Suppressor macrophage treated with lipopolysaccharide for 1 hour (primary cell): ENCODE measurements at regions not wholly inside any gene's neighbourhood (a gene's known extent, or its start where the extent isn't known, plus 50 kb on each side); places are given as distances from the start of the nearest gene placed in this dataset.
A peak's percentile ranks its signal among the peaks of the same experiment; 100 is the strongest.
"Not testable (repeated sequence)": the region's sequence is repeated elsewhere in the genome, so short reads cannot be mapped to it uniquely, and the experiment has no call there.

Experiments
- DNase-seq, 3 donors: peaks; one replicate each; pipeline ENCODE4 v3.0.0-alpha.2; 2020 to 2022

DNA sequence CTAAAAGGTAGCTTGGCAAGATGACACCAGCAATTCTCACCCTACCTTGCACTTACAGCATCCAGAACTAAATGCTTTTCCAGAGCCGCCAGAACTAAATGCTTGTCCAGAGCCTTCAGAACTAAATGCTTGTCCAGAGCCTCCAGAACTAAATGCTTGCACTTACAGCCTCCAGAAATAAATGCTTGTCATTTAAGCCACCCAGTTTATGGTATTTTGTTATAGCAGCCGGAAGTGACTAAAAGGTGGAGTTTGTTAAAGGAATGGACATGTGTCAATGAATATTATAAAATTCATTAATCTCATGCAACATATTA, 133.5 kb downstream of the GPX5 start:
- DNase-seq: no peak

DNA sequence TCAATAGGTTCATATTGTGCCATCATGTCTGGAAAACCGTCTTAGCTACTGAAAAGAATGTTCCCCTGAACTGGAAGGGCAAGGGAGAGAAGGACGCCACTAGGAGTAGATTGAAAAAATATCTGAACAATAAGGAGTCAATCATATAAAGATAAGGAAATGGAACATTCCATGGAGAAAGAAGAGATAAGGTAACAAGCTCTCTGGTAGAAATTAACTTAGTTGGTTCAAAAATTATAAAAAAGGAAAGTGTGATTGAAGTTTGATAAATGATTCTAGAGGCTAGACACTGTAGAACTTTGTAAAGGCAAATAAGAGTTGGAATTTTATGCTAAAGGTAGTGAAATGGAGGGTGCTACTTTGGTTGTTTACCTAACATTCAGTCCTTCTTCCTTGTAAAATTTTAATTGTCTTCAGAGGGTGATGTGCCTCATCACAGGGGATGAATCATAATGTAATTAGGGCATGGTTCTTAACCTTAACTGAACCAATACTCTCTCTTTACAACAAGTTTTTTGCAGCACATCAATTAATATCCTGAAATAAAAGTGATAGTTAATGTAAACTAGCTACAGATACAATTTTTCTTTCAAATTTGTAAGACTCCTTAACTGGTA, 135.5 kb downstream of the GPX5 start:
- DNase-seq: no peak

DNA sequence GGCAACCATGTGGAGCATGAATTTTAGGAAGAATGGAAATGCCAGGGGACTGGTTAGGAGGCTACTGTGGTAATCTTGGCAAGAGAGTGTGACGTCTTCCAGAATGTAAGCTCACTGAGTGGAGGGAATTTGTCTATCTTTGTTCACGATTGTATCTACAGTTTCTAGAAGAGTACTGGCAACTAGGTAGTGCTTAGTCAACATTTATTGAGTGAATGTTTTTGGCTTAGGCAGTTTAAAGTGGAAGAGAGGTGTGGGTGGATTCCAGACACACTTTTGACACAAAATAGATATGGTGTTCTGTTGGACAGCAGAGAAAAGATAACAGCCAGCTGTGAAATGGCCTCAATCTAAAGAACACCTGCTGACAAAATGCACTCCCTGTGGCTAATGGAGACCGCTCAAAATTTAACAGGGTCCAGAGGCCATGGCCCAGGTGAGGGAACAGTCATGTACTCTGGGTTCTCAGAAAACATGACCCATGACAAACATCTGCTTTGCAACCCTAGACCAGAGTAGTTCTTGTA, 139.3 kb downstream of the GPX5 start:
- no peak for DNase-seq

GRCh38 chr6:28673417-28673786, 147.7 kb downstream of the GPX5 start:
- DNase-seq: no peak

DNA sequence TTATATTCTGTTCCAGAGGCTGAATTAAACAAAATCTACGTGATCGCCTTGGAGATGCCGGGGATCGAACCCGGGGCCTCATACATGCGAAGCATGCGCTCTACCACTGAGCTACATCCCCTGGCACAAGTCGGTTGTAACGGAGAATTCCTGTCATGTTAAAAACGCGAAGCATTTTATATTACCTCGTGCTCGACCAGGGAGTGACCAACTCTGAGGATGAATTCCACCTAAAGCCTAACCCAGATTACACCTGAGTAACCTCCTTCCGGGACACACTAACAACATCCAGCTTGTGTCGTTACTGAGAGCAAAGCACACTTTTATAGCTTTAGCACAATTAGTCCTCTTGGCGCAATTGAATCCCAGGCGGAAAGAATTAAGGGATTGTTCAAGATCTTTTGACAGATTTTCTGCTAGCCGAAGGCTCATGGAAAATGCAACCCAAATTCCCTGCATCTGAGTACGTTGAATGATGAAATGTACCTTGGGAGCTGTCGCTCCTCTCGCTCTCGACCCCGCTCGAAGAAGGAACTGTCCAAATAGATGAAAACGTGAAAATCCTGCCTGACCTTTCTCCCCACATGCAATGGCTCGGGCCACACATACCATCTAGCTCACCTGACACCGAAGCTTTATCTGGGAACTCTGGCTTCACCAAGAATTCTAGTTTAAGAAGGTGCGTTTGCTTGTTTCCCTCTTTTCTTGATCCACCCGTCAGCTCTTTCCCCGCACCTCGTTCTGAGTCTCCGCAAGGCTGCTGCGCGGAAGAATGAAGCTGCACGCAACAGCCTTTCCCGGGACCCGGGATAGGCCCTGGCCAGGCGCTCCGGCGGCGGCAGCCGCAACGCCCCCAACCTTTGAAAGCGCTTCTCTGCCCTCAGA, 148.3 kb downstream of the GPX5 start:
- peak; percentile 22 to 54 (median 27) for DNase-seq

GRCh38 chr6:28675600-28675999, 149.9 kb downstream of the GPX5 start:
- no peak for DNase-seq

GRCh38 chr6:28682542-28682941, 156.9 kb downstream of the GPX5 start:
- DNase-seq: no peak

DNA sequence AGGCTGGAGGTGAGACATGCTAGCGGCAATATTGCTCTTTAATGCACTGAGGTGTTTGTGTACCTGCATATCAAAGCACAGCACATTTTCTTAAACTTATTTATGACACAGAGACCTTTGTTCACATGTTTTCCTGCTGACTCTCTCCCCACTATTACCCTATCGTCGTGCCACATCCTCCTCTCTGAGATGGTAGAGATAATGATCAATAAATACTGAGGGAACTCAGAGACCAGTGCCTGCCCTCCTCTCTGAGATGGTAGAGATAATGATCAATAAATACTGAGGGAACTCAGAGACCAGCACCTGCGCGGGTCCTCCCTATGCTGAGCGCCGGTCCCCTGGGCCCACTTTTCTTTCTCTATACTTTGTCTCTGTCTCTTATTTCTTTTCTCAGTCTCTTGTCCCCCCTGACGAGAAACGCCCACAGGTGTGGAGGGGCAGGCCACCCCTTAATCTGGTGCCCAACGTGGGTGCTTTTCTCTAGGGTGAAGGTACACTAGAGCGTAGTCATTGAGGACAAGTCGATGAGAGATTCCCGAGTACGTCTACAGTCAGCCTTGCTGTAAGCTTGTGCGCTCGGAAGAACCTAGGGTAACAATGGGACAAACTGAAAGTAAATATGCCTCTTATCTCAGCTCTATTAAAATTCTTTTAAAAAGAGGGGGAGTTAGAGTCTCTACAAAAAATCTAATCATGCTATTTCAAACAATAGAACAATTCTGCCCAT, 157.4 kb downstream of the GPX5 start:
- not testable (repeated sequence) for DNase-seq

GRCh38 chr6:28683945-28684538, 158.4 kb downstream of the GPX5 start:
- peak; percentile 35 to 56 (median 45) for DNase-seq

DNA sequence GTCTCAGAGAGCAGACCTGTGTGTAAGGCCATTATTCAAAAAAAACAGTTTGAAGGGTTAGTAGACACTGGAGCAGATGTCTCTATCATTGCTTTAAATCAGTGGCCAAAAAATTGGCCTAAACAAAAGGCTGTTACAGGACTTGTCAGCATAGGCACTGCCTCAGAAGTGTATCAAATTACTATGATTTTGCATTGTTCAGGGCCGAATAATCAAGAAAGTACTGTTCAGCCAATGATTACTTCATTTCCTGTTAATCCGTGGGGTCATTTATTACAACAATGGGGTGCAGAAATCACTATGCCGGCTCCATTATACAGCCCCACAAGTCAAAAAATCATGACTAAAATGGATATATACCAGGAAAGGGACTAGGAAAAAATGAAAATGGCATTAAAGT, 160.3 kb downstream of the GPX5 start:
- DNase-seq: not testable (repeated sequence)

DNA sequence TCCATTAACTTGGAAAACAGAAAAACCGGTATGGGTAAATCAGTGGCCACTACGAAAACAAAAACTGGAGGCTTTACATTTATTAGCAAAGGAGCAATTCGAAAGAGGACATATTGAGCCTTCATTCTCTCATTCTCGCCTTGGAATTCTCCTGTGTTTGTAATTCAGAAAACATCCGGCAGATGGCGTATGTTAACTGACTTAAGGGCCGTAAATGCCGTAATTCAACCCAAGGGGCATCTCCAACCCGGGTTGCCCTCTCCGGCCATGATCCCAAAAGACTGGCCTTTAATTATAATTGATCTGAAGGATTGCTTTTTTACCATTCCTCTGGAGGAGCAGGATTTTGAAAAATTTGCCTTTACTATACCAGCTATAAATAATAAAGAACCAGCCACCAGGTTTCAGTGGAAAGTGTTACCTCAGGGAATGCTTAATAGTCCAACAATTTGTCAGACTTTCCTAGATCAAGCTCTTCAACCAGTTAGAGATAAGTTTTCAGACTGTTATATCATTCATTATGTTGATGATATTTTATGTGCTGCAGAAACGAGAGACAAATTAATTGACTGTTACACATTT, 160.9 kb downstream of the GPX5 start:
- peak; percentile 78 to 86 (median 79) for DNase-seq

DNA sequence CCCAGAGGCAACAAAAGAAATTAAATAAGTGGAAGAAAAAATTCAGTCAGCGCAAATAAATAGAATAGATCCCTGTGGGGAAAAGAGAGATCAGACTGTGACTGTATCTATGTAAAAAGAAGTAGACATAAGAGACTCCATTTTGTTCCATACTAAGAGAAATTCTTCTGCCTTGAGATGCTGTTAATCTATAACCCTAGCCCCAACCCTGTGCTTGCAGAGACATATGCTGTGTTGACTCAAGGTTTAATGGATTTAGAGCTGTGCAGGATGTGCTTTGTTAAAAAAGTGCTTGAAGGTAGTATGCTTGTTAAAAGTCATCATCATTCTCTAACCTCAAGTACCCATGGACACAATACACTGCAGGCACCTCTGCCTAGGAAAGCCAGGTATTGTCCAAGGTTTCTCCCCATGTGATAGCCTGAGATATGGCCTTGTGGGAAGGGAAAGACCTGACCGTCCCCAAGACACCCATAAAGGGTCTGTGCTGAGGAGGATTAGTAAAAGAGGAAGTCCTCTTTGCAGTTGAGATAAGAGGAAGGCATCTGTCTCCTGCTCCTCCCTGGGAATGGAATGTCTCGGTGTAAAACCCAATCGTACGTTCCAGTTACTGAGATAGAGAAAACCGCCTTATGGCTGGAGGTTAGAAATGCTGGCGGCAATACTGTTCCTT, 161.8 kb downstream of the GPX5 start:
- DNase-seq: not testable (repeated sequence)

DNA sequence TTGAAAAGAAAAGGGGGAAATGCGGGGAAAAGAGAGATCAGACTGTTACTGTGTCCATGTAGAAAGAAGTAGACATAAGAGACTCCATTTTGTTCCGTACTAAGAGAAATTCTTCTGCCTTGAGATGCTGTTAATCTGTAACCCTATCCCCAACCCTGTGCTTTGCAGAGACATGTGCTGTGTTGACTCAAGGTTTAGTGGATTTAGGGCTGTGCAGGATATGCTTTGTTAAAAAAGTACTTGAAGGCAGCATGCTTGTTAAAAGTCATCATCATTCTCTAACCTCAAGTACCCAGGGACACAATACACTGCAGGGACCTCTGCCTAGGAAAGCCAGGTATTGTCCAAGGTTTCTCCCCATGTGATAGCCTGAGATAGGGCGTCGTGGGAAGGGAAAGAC, 166.3 kb downstream of the GPX5 start:
- not testable (repeated sequence) for DNase-seq

DNA sequence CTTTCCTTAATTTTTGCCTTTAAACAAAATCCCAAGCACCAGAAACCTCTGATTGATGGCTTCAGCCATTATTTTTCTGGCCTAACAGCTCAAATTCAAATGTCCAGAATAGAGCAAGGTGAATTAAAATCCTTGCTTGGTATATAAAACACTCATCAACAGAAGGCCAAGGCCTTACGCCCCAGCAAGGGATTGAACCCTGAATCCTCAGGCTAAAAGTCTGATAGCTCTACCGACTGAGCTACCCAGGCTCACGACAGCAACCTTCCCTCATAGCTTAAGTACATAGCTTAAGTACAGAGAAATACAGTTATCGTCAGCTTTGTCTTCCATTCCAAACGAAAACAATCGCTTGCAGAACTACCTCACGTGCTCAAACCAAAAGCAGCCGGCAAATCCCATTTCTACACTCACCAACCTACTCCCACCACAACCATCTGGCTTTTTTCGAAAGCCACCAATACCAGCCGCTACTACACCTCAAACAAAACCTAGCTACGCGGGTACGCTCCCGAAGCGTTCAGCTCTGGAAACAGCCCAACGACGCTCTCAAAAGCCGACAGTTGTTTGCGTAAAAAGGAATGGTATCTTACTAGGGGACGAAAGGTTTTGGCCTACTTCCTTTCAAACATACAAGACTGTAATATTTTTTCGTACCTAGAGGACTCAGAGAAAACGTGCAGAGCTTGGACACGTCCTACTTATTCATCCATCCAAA, 167.5 kb downstream of the GPX5 start:
- DNase-seq: no peak

DNA sequence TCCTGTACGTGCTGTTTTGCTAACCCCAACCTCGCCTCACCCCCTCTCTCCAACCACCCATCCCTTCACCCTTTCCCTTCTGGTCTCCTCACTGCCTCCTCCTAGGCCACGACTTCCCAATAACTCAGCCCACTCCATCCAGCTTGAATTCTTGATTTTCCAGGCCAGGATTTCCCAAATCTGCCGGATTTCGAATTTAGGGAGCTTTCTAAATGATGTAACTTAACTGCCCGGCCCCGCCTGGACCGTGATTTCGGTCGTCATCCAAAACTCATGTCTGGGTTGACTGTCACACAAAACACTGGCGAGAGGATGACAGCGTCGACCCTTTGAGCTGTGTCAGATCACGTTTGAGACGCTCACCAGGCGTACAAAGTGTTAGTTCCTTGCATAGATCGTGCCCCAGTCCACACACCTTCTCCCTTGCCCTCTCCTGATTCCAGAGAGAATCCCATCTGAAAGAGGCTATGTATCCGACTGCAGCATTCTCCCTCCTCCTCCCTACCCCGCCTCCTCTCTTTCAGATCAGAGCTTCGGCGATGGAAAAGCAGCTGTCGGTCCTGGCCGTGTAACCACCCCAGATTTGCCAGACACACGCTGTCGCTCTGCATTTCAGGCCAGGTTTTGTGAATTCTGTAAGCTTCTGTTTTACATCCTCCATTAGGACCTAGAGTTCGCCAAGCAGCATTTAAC, 168.2 kb downstream of the GPX5 start:
- DNase-seq: no peak

- no peak for DNase-seq
Measured at GRCh38 chr6:28695715-28696114, 170.0 kb downstream of the GPX5 start.

- DNase-seq: no peak
Measured at GRCh38 chr6:28696167-28696566, 170.5 kb downstream of the GPX5 start.

DNA sequence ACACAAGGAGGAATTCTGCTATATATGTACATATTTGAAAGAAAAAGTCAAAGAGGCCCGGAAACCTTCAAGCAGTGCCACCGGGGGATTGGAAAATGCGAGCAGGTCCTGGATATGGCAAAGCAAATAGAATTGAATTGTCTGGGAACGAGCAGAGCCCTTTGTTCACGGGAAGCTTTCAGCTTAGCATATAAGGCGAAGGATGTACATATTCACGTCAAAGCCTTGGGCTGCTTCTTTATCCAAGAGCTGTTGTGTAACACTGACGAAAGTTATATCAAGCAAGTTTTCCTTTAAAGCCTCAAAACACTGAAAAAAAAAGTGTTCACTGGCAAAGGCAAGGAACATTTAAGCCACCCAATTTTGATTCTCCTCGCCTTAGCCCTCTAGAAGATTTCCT, 171.0 kb downstream of the GPX5 start:
- DNase-seq: no peak

DNA sequence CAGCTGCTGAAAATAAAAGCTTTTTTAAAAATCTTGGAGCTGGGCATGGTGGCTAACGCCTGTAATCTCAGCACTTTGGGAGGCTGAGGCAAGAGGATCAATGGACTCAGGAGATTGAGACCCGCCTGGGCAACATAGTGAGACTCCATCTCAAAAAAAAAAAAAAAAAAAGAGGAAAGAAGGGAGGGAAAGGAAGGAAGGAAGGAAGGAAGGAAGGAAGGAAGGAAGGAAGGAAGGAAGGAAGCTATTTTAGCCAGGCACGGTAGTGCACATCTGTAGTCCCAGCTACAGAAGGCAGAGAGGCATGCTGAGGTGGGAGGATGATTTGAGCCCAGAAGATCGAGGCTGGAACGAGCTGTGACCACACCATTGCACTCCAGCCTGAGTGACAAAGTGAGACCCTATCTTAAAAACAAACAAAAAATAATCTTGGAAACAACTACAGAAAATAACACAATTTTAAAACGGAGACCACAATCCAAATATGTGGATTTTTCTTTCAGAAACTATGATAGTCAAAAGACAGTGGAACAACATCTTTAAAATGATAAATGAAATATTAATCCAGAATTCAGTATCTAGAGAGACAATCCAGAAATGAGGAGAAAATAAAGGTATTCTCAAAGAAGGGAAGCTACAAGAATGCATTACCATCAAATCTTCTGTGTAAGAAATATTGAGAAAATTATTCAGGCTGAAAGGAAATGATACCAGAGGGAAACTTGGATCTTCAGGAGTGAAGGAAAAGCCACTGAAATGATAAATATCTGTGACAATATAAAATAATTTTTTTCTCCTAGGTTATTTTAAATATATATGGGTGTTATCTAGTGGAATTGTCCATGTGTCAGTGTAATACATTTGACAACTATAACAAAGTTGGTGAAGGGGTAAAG, 182.0 kb downstream of the GPX5 start:
- DNase-seq: no peak
